Putamen (tissue), 1 donor: ENCODE measurements at regions not wholly inside any gene's neighbourhood (a gene's known extent, or its start where the extent isn't known, plus 50 kb on each side); places are given as distances from the start of the nearest gene placed in this dataset.
"Not testable (repeated sequence)": the region's sequence is repeated elsewhere in the genome, so short reads cannot be mapped to it uniquely, and the experiment has no call there.

Experiments
- DNase-seq: peaks from one replicate; pipeline ENCODE4 v3.0.0-alpha.2; 2016; ENCODE audit warnings: low spot score

DNA sequence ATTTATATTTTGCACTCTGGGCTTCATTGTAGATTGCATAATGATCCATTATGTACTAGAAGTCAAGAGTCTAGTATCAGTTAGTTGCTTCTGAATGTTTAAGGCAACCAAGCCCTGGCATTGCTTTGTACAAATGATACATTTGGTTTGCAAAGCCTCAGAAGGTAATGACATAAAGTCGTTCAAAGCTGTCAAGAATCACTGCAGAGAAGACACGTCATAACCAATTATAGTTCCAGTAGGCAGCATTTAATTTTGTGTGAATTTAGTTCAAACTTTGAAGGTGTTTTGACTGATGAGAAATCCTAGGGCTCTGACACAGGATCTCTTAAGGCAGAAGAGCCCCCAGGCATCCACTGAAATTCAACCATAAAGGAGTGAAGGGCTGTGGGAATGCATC is 163.0 kb upstream of the KRR1 start:
- peak; percentile 76 for DNase-seq

DNA sequence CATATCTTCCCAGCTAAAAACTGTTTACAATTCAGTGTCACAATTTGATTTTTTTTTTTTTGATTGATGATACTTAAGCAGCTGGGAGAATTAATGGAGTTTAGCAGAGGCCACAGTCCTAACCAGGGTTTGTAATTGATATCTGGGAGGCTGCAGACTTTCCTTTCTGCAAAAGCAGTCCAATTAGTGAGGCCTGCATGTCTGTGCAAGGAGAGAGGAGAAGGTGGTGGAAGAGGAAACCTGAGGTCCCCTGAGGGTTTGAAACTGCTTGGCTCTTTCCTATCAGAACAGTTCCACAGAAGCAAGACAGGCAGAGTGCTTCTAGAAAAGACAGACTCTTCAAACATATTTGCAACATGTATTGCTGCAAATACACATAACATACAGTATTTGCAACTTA is 160.8 kb upstream of the KRR1 start:
- DNase-seq, result no peak

DNA sequence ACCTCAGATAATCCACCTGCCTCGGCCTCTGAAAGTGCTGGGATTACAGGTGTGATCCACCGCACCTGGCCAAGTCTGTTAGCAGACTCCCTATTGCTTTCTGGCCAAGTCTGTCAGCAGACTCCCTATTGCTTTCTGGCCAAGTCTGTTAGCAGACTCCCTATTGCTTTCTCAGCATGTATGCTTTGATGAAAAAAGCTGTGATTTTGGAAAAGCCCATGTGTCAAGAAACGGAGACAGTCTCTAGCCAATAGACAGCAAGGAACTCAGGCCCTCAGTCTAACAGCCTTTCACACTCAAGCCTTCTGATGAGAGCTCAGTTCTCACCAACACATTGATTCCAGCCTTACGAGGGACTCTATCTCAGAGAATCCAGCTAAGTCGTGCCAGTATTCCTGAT is 158.8 kb upstream of the KRR1 start:
- no peak for DNase-seq

DNA sequence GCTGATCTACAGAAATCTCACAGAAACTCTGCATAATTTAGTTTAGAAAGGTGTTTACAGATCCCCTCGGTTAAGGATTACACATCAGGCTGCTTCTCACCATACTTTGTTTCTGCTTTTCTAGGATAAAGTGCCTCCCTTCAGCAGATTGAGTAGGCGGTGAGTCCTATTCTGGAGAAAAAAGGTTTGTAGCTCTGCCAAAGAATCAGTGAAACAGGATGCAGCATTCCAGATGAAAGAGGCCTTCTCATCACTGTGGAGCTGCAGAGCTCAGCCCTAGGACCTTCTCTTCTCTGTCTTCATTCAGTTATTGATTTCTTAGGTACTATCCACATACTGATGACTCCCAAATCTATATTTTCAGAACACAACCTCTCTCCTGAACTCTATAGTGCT is 155.5 kb upstream of the KRR1 start:
- peak; percentile 24 for DNase-seq

DNA sequence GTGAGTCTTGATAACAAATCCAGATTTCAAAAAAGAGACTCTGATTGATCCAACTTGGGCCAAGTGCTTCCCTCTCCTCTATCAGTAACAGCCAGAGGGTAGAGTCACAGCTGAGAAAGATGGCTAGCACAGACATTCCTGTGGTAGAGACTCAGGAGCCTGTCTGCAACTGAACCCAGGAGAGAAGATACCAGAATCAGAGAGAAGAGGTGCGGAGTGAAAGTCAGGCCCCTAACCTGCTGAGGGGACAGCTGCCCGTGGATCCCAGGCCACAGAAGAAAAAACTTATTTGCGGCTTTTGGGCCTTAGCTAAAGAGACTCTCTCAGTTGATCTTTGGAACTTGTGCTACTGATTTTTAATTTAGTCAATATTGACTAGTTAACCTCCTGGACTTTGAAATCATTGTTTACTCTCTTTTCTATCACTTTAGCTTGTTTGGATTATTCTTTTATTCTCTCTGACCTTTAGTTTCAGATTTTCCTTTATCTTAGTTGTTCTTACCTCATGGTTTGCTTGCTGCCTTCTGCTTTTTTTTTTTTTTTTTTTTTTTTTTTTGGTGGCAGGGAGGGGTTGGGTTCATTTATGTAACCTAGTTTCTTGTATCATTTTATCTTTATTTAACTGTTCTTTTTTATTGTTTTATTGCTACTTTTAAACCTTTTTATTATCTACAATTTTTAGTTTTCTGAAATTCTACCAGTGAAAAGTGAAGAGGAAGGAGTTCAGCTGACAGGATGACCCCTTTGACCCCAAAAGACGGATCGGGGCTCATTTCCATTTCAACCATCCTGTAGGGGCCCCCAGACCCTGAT is 154.9 kb upstream of the KRR1 start:
- no peak for DNase-seq

DNA sequence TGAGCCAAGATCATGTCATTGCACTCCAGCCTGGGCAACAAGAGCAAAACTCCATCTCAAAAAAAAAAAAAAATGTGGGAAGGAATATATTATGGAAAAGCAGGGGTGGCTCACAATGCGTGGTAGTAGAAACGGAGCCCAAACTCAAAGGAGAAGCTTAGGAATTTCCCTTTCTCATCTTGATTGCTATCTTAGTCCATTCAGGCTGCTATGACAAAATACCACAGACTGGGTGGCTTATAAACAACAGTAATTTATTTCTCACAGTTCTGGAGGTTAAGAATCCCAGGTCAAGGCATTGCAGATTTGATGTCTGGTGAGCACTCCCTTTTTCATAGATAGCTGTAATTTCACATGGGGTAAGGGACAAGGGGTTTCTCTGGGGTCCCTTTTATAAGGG is 153.8 kb upstream of the KRR1 start:
- no peak for DNase-seq

DNA sequence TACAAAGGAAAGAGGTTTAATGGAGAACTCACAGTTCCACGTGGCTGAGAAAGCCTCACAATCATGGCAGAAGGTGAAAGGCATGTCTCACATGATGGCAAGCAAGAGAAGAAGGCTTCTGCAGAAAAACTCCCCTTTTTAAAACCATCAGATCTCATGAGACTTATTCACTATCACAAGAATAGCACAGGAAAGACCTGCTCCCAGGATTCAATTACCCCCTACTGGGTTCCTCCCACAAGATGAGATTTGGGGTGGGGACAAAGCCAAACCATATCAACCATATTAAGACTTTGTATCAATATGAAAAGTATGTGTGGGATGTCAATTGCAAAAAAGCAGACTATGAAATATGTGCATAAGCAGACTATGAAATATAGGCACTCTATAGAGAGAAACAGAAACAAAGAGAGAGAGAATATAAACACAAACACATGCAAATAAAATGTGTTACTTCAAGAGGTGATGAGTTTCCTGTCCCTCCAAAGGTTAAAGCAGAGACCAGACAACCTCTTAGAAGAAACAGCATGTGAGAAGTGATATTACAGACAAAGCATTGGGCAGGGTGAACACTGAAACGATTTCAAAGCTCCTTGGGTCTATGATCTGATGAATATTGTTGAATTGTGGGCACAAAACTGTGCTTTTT is 151.2 kb upstream of the KRR1 start:
- no peak for DNase-seq

DNA sequence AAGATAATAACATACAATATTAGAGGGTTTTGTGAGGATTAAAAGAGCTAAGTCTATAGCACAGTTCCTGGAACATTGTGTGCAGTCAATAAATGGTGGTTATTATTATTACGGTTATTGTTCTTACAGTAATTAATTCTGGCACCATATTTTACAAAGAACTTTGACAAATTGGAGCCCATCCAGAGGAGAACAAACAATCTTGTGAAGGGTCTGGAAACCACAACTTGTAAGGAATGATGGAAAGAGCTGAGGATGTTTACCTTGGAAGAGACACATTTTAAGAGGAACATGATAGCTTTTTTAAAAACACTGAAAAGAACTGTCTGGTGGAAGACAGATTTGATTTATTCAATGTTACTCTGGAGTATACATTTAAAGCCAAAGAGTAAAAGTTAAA is 150.5 kb upstream of the KRR1 start:
- no peak for DNase-seq

DNA sequence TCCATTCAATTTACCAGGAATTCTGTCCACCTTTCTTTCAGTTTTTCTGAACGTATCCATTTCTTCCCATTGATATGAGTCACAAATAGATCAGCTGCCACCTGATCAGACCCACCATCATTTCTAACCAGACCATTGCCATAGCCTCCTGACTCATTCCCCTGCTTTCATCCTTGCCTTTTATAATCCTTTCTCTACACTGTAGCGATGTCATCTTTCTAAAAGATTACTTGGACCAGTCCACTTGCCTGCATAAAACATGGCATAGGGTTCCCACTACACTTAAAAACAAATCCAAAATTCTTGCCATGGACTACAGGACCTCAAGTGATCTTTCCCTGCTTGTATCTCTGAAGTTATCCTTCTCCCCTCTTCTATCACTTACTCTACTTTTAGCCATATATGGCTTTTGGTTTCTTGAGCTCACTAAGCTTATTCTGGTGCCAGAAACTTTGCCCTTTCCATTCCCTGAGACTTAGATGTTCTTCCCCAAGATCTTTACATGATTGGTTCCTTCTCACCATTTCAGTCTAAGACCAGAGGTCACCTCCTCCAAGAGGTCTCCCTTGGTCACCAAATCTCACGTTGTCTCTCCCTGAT is 149.5 kb upstream of the KRR1 start:
- DNase-seq, result no peak

DNA sequence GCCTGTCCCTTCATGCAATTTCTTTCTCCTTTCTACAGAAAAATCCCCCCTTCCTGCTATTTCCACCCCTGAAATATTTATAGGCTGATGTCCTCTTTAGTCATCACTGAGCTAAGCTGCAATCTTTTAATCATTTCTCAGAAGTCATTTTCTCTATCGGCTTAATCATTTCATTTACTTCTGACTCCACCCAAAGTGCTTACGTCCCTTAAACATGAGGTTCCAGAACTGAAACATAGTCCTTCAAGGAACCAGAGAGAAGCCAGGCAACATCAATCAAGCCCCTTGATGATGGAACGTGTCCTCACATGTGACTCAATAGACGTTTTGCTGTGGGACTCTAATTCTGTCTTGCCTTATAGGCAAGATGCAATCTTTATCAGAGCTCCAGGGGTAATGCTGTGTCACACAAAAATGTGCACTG is 148.7 kb upstream of the KRR1 start:
- DNase-seq, result no peak

DNA sequence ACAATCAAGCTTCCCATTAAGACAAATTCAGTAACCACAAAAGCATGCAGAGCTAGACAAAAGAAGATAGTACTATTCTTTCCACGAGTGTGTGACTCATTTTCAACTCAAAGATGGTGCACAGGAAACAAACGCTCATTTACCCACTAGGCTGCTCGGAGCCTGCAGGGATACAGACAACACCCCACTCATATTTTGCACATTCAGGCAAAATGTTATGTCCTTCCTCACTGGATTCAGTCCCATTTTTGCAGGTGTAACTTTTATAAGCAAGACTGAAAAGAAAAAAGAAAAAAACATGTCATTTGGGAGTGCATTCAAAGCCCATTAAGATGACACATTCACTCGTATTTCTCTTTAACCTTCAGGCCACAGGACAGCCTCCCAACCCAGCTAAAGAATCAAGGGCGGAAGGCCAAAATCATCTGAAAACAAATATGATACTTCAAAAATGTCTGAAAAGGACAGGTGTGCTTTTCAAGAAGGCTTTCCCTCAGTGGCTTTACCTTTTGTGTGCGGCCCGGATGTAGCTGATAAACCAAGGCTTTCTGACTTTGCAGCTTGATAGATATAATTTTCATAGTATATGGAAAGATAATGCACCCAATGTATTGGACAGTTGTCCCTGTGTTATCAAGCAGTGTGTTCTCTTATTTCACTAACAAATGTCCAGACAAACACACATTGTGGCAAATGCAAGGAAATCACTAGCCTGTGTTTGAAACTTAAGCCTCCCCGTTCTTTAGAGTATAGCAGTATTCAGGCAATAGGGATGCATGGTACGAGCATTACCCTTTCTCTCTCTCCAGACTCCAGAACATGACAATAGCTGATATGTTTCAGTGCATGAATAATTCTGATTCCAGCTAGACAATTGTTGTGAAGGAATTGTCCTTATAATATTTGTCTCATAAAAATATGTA is 147.8 kb upstream of the KRR1 start:
- peak; percentile 67 for DNase-seq

DNA sequence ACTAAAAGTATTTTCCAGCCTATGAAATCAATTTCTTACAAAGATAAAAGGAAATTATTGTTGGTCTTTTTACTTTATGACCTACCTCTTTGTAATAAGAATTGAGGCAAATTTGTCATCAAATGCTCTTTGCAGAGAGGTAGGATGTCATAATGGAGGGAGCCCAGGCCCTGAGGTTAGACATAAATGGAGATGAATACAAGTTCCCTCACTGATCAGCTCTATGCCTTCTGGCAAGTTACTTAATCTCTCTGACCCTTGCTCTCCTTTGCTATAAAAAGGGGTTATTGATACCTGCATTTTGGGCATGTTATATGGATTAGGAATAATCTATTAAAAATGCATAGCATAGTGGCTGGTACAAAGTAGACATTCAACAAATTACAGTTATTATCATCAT is 146.9 kb upstream of the KRR1 start:
- DNase-seq, result no peak

DNA sequence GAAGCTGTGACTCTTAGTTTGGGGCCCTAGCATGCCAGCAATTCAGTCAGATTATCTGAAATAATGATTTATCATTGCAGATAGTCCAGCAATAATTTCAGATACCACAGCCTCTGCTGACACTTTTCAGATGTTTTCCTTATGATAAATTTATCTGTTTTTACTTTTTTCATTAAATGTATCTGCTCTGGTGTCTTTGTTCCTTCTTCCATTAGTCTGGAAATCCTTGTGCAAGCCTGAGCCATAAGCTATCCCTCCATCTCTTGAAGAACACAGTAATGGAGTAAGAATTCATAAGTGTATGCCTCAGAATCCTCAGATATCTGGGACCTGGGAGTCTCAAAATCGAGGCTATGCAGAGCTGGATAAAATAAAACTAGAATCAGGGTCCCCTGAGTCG is 146.4 kb upstream of the KRR1 start:
- no peak for DNase-seq

DNA sequence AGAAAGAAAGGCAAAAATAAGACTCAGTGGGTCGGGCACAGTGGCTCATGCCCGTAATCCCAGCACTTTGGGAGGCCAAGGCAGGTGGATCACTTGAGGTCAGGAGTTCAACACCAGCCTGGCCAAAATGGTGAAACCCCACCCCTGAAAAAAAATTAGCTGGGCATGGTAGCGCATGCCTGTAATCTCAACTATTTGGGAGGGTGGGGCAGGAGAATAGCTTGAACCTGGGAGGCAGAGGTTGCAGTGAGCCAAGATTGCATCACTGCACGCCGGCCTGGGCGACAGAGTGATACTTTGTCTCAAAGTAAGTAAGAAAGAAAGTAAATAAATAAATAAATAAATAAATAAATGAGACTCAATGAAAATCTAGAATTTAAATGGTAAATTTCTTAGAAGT is 145.9 kb upstream of the KRR1 start:
- DNase-seq, result not testable (repeated sequence)

DNA sequence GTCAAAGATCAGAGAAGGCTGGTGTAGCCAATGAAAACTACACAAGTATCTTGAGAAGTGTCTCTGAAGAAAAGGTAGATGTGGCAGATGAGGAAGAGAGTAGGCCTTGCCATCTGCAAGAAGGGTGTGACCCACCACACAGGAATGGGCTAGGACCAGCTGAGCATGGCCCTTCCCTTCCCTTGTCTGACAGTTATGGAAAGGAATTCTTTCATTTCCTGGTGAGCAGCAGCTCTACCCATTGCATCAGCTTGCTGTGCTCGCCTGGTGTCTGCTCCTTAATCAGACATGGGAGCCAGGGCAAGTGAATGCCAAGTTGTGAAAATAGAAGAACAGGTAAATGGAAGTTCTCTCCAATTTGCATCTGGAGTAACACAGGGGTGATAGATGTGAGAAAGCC is 145.2 kb upstream of the KRR1 start:
- DNase-seq, result no peak

DNA sequence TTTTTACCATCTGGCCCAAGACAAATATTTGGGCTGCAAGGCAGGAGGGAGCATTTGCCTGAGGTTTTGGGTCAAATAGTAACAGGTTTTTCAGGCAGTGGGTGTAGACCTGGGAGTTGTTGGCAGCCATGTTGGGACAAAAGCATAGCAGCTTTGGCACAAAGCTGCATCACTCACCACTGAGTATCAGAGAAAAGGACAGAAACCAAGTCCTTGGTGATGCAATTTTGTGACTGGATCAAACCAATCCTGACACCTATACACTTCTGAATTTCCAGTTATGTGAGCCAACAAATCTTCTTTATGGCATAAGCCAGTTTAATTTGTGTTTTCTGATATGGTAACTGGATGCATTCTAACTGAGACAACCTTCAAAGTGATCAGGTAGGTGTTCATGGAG is 144.8 kb upstream of the KRR1 start:
- DNase-seq, result no peak

DNA sequence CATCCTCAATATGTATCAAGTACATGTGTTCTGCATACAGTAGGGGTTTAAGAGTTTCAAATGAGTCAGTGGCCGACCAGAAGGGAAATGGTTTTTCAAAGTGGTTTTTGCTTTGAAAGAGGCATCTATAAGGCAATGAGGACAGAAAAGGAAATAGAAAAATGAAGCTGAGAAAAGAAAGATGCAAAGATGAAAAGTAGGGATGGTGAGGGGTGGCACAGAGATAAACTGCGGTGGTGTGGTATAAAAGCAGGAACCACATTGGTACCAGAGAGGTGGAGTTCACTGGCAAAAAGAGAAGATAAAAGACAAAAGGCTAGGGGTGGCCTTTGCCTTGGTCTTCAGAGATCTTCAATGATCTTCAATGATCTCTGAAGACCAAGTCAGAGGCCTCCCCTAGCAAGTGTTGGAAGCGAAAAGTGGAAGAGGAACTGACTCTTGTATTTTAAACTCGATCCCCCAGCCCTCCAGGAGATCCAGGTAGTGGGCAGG is 144.0 kb upstream of the KRR1 start:
- DNase-seq, result no peak

DNA sequence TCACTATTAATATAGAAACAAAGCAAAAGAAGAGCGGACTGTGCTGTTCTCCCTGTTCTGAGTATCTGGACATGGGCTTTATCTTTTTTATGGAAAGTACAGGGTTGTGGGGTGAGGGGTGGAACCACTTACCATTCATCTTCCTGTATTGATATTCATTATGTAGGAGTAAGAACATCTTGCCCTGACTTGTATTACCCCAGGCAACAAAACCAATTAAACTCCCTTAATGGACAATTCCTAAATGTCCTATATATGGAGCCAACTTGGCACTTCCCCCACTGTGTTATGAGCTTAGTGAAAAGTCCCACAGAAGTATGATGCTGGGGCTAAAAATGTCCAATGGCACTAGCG is 139.9 kb upstream of the KRR1 start:
- DNase-seq, result no peak

DNA sequence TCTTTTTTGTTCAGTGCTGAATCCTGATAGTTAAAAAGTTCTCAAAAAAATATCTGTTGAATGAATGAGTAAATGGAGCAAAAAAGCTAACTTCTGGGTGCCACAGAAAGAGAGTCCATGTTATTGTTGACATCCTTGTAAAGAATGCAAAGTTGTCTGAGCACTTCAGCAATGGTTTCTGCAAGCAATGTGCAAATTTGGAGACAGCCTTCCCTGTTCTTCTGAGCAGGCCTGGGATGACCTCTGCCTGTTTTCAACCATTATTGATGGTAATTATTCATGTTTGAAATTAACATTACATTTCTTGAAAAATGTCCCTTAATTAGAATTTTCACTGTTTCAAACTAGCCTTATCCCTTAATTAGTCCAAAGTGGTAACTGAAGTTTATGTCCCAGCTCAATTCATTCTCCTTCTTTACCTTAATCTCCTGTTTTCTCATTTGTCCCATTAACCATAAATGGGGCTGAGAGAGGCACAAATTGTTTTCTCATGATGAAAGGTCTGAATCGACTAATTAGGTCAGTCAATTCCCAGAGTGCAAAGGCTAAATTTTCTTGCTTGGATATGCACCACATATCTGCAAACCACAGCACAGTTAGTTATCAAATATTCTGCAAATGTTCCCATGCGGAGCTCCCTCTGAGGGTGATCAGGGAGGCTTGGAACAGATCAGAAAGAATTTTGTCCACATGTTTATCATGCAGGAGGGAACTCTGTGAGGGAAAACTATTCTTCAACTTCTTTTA is 139.4 kb upstream of the KRR1 start:
- no peak for DNase-seq

DNA sequence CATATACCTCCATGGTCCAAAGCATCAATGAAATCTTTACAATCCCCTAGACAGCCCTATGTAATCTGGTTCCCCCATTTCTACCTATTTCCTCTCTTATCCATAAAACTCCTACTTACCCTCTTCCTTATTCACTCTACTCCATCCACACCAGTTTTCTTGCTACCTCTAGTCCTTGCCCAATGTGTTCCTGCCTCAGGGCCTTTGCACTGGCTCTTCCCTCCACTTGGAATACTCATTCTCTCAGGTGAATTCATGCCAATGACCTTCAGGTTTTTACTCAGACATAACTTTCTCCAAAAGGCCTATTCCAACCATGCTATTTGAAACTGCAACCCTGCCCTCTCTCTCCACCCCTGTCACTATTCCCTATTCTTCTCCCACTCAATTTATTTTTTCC is 138.7 kb upstream of the KRR1 start:
- DNase-seq, result no peak

DNA sequence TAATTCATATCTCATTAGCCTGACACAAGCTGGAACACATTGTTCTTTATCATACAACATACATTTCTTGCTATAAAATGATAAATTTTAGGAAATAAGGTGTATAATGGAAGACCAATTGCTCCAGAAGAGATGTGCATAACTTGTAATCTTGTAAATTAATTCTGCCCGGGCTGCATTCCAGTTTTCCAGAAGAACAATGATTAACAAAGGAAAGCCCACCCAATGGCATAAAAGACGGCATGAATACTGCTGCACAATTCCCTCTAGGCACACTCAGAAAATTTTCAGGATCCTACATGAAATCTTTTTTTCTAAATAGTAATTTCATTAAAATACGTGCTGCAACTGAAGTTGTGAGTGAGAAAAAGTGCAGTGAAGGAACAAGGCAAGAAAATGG is 137.4 kb upstream of the KRR1 start:
- no peak for DNase-seq
